Adrenal gland (tissue), 9 donors: ENCODE measurements at regions not wholly inside any gene's neighbourhood (a gene's known extent, or its start where the extent isn't known, plus 50 kb on each side); places are given as distances from the start of the nearest gene placed in this dataset.

ENCODE experiments used
- DNase-seq, 7 donors: peaks; one replicate each; pipeline ENCODE4 v3.0.0-alpha.2; 2019 to 2020
- H3K27ac ChIP-seq, 5 donors: fragments of 200-600 bp; sonication (generic) in 4 of 5; 1 replicate in 3 of 5; 2 replicates in 2 of 5; pipeline versions ENCODE4 v1.5.1 to v1.8.0; 2016 to 2020; ENCODE audit warnings: mild to moderate bottlenecking in 1 of 5
- H3K27me3 ChIP-seq: fragments of 200-600 bp; 2 replicates; pipeline ENCODE4 v1.8.0; 2021
- H3K36me3 ChIP-seq, 2 donors: fragments of 200-600 bp; replicated peaks in 1 of 2; 1 replicate in 1 of 2; 2 replicates in 1 of 2; pipeline versions ENCODE4 v1.5.1 to v1.8.0; 2018 to 2022
- H3K4me1 ChIP-seq, 2 donors: fragments of 200-600 bp; replicated peaks in 1 of 2; 1 replicate in 1 of 2; 2 replicates in 1 of 2; pipeline versions ENCODE4 v1.5.1 to v1.8.0; 2018 to 2021
- H3K4me3 ChIP-seq, 4 donors: fragments of 200-600 bp; sonication (generic) in 3 of 4; one replicate each; pipeline ENCODE4 v1.5.1; 2016 to 2018
- H3K9me3 ChIP-seq, 3 donors: fragments of 200-600 bp; sonication (generic) in 1 of 3; replicated peaks in 1 of 3; 1 replicate in 2 of 3; 2 replicates in 1 of 3; pipeline versions ENCODE4 v1.5.1 to v1.8.0; 2016 to 2021
- CTCF ChIP-seq, 6 experiments: fragments of 450-650 bp in 4 of 6; fragments of 200-600 bp in 2 of 6; sonication (generic) in 1 of 6; IDR thresholded peaks; 1 replicate in 5 of 6; 2 replicates in 1 of 6; pipeline versions ENCODE4 v1.5.1 to v1.8.0; 2016 to 2021; ENCODE audit warnings: antibody characterized with exemption in 6 of 6, mild to moderate bottlenecking in 2 of 6, moderate library complexity in 1 of 6
- POLR2A ChIP-seq, 2 donors: fragments of 450-650 bp; IDR thresholded peaks; one replicate each; pipeline ENCODE4 v1.6.1; 2017; ENCODE audit warnings: antibody characterized with exemption in 2 of 2, mild to moderate bottlenecking in 2 of 2, moderate library complexity in 1 of 2
- whole genome bisulfite sequencing, 4 donors: extraction: QIAGEN DNeasy Blood & Tissue Kit in 2 of 4; methylation state at CpG; one replicate each; pipeline versions ENCODE4 v1.1.5 to v1.1.7; 2013 to 2017; 5-methylcytosine and 5-hydroxymethylcytosine counted together
- intact Hi-C, 2 donors: fragments of 100-400 bp; cut with DNase I; formaldehyde crosslinking; loops; one replicate each; pipeline versions ENCODE4 v1.14.1 to v1.15.0; 2022 to 2023
- donor health status: healthy with polysubstance abuse.
- donor health status: Bipolar disorder and iron deficiency.
- donor health status: DM: yes; HTN: yes; CAD: no.
- donor health status: DM: no; HTN: no; CAD: no.
- donor health status: DM: no; HTN: no; CAD: no.

GRCh38 chr1:29984166-29984861 lies 739.1 kb downstream of the MATN1 start:
- Histone ChIP-seq H3K4me3 (no peak overlapping the region), H3K9me3 (no peaks in the 10 kb centered on the region), H3K36me3 (no peaks in the 10 kb centered on the region), H3K27ac (peak overlapping the region in 3 of 5 donors; percentile 47 to 86 (median 66)), H3K4me1 (peaks cover 28 to 33% of the 10 kb centered on the region in 2 donors), H3K27me3 (no peaks in the 10 kb centered on the region)
- WGBS, 4 donors, result 55 to 66% (median 62%) methylated on average over 11 of the region's 11 CpGs
- DNase-seq, result peak in 6 of 7 donors; percentile 31 to 69 (median 44)
- no peak for TF ChIP-seq POLR2A (IDR thresholded peaks at IDR 0.05)
- no peak for TF ChIP-seq CTCF (IDR thresholded peaks at IDR 0.05)
- intact Hi-C loops, result no loop called here

- Histone ChIP-seq H3K4me1 (peaks cover 28 to 33% of the 10 kb centered on the region in 2 donors), H3K36me3 (no peaks in the 10 kb centered on the region), H3K4me3 (no peak overlapping the region), H3K27ac (no peak overlapping the region), H3K9me3 (peaks cover 0 to 4% (median 0%) of the 10 kb centered on the region in 3 donors), H3K27me3 (no peaks in the 10 kb centered on the region)
- no peak for DNase-seq
- TF ChIP-seq POLR2A (IDR thresholded peaks at IDR 0.05) (no peak), CTCF (IDR thresholded peaks at IDR 0.05) (no peak)
- 87 to 90% (median 88%) methylated on average over 7 of the region's 7 CpGs for WGBS, 4 donors
- intact Hi-C loops, result no loop called here
Observed at GRCh38 chr1:29983321-29983720, 740.1 kb downstream of the MATN1 start.

GRCh38 chr1:29981586-29982239 lies 741.7 kb downstream of the MATN1 start:
- no peaks in the 10 kb centered on the region for H3K36me3 ChIP-seq
- H3K27me3 ChIP-seq, result no peaks in the 10 kb centered on the region
- intact Hi-C loops, result no loop called here
- peaks cover 24 to 28% of the 10 kb centered on the region in 2 donors for H3K4me1 ChIP-seq
- WGBS, 4 donors, result 71 to 79% (median 78%) methylated on average over 2 to 5 of the region's 5 CpGs
- no peak overlapping the region for H3K27ac ChIP-seq
- no peak overlapping the region for H3K4me3 ChIP-seq
- no peak for TF ChIP-seq POLR2A (IDR thresholded peaks at IDR 0.05)
- no peak for TF ChIP-seq CTCF (IDR thresholded peaks at IDR 0.05)
- DNase-seq, result no peak
- peaks cover 0 to 4% (median 0%) of the 10 kb centered on the region in 3 donors for H3K9me3 ChIP-seq

GRCh38 chr1:29977550-29977949 lies 741.2 kb downstream of the PTPRU start:
- Histone ChIP-seq H3K27me3 (no peaks in the 10 kb centered on the region), H3K36me3 (no peaks in the 10 kb centered on the region), H3K9me3 (peaks cover 0 to 4% (median 0%) of the 10 kb centered on the region in 3 donors), H3K4me3 (no peak overlapping the region), H3K4me1 (no peaks in the 10 kb centered on the region), H3K27ac (no peak overlapping the region)
- no peak for TF ChIP-seq CTCF (IDR thresholded peaks at IDR 0.05)
- no peak for TF ChIP-seq POLR2A (IDR thresholded peaks at IDR 0.05)
- 60 to 64% (median 61%) methylated on average over 4 of the region's 4 CpGs for whole genome bisulfite sequencing, 4 donors
- intact Hi-C loops, result no loop called here
- DNase-seq, result no peak
